NT2/D1 (cell line): ENCODE measurements at regions not wholly inside any gene's neighbourhood (a gene's known extent, or its start where the extent isn't known, plus 50 kb on each side); places are given as distances from the start of the nearest gene placed in this dataset.

ENCODE experiments used
- YY1 ChIP-seq: IDR thresholded peaks from 2 replicates; pipeline ENCODE4 v1.6.1; 2011; ENCODE audit not compliant: insufficient read length, insufficient read depth
- ZNF274 ChIP-seq: IDR thresholded peaks from 2 replicates; pipeline ENCODE4 v1.6.1; 2011; ENCODE audit warnings: mild to moderate bottlenecking, low read depth, low read length

GRCh38 chr3:193771011-193771652 lies 178.1 kb downstream of the OPA1 start:
- TF ChIP-seq YY1 (no peak), ZNF274 (no peak)
